K562 (cell line): ENCODE measurements at regions not wholly inside any gene's neighbourhood (a gene's known extent, or its start where the extent isn't known, plus 50 kb on each side); places are given as distances from the start of the nearest gene placed in this dataset.

Experiments used
- ATAC-seq: fragments of 200-7000 bp; cut with Tn5 transposase; 3 replicates; pipeline ENCODE4 v1.9.1; 2020; ENCODE audit warnings: moderate library complexity
- BruUV-seq: library from RNA; stranded (reverse); fragments of 400-500 nt; replicated peaks from 2 replicates; lab custom pipeline; 2021; lab: Mats Ljungman, UMichigan
- CTCF ChIA-PET: fragments of 300-600 bp; formaldehyde crosslinking; extraction: SDS; loops from one replicate; lab custom pipeline; 2021; ENCODE audit warnings: low intra/inter-chr PET ratio; lab: Yijun Ruan, JAX
- POLR2A ChIA-PET: fragments of 300-600, 350-650 bp; sonication (Branson Sonifier 250); formaldehyde crosslinking; extraction: SDS; loops from one replicate; lab custom pipeline; 2021; ENCODE audit warnings: antibody characterized with exemption, inconsistent platforms; lab: Yijun Ruan, JAX
- DNase-seq, 4 experiments: peaks; one replicate each; pipeline versions ENCODE4 v3.0.0 to v3.0.0-alpha.2; 2011 to 2018; ENCODE audit warnings: low spot score in 3 of 4, mixed read lengths in 3 of 4; ENCODE audit errors: extremely low read depth in 1 of 4
- FAIRE-seq: peaks from 2 replicates; lab custom pipeline; 2011; peaks lifted over from hg19 to GRCh38; lab: Jason Lieb, UNC
- H2AFZ ChIP-seq: 2 replicates; pipeline ENCODE4 v1.6.0; 2011; ENCODE audit warnings: low read depth, low read length, control low read depth, inconsistent platforms
- H3K27ac ChIP-seq: fragments of 200-600 bp; 3 replicates; pipeline ENCODE4 v1.8.0; 2011; ENCODE audit warnings: low read depth, mild to moderate bottlenecking, control low read depth, inconsistent platforms, low read length, moderate library complexity, mixed read lengths; ENCODE audit errors: extremely low read depth
- H3K27me3 ChIP-seq, 2 experiments: fragments of 300-600 bp in 1 of 2; 2 replicates in 1 of 2; 3 replicates in 1 of 2; pipeline versions ENCODE4 v1.6.0 to v1.8.0; 2011; ENCODE audit warnings: inconsistent platforms in 2 of 2, low read length in 2 of 2, mild to moderate bottlenecking in 1 of 2, mixed read lengths in 1 of 2, moderate library complexity in 1 of 2; ENCODE audit not compliant: control insufficient read depth in 2 of 2, insufficient read depth in 2 of 2
- H3K36me3 ChIP-seq: fragments of 300-600 bp; 3 replicates; pipeline ENCODE4 v1.8.0; 2011; ENCODE audit warnings: mild to moderate bottlenecking, low read length, inconsistent platforms; ENCODE audit not compliant: control insufficient read depth, insufficient read depth
- H3K4me1 ChIP-seq, 2 experiments: fragments of 200-600 bp in 1 of 2; replicated peaks in 1 of 2; 2 replicates in 1 of 2; 3 replicates in 1 of 2; pipeline versions ENCODE4 v1.5.1 to v1.8.0; 2011; ENCODE audit warnings: inconsistent platforms in 2 of 2, low read length in 2 of 2, mild to moderate bottlenecking in 1 of 2, mixed read lengths in 1 of 2, moderate library complexity in 1 of 2; ENCODE audit not compliant: control insufficient read depth in 2 of 2, insufficient read depth in 2 of 2
- H3K4me2 ChIP-seq: 2 replicates; pipeline ENCODE4 v1.6.1; 2011; ENCODE audit warnings: low read length, control low read depth, inconsistent platforms, mixed read lengths; ENCODE audit not compliant: insufficient read depth
- H3K4me3 ChIP-seq: fragments of 200-600 bp; sonication (generic), shearing (Covaris generic); 2 replicates; pipeline ENCODE4 v1.5.1; 2016; ENCODE audit warnings: control low read depth, inconsistent platforms
- H3K79me2 ChIP-seq: fragments of 200-600 bp; 3 replicates; pipeline ENCODE4 v1.8.0; 2011; ENCODE audit warnings: low read length, inconsistent platforms; ENCODE audit not compliant: control insufficient read depth, insufficient read depth
- H3K9ac ChIP-seq, 2 experiments: 2 replicates each; pipeline versions ENCODE4 v1.6.0 to v1.6.1; 2011; ENCODE audit warnings: low read depth in 2 of 2, low read length in 2 of 2, control low read depth in 1 of 2, inconsistent platforms in 1 of 2, mild to moderate bottlenecking in 1 of 2, mixed read lengths in 1 of 2; ENCODE audit not compliant: insufficient read depth in 1 of 2
- H3K9me1 ChIP-seq: one replicate; pipeline ENCODE4 v1.6.0; 2011; ENCODE audit warnings: inconsistent platforms, mild to moderate bottlenecking, low read length, moderate library complexity; ENCODE audit not compliant: control insufficient read depth, insufficient read depth
- H3K9me3 ChIP-seq: replicated peaks from 2 replicates; pipeline ENCODE4 v1.5.1; 2011; ENCODE audit warnings: low read depth, low read length, inconsistent platforms; ENCODE audit not compliant: control insufficient read depth, insufficient read depth
- H4K20me1 ChIP-seq: replicated peaks from 2 replicates; pipeline ENCODE4 v1.6.1; 2011; ENCODE audit warnings: low read length, inconsistent platforms, mixed read lengths; ENCODE audit not compliant: control insufficient read depth, insufficient read depth
- CEBPB ChIP-seq: fragments of 450-650 bp; IDR thresholded peaks from 2 replicates; pipeline ENCODE4 v1.6.1; 2016; ENCODE audit warnings: missing genetic modification characterization, missing compliant biosample characterization
- CEBPG ChIP-seq, 3 experiments: fragments of 200-800 bp in 1 of 3; sonication (Bioruptor generic) in 1 of 3; sonication (generic) in 1 of 3; formaldehyde crosslinking in 1 of 3; IDR thresholded peaks in 2 of 3; conservative IDR thresholded peaks in 1 of 3; 2 replicates each; pipeline versions ENCODE4 v1.6.1 to v1.8.0; 2016 to 2022; ENCODE audit warnings: missing compliant biosample characterization in 2 of 3, missing genetic modification characterization in 2 of 3, mild to moderate bottlenecking in 1 of 3, missing genetic modification reagents in 1 of 3
- E2F4 ChIP-seq: sonication (generic); formaldehyde crosslinking; IDR thresholded peaks from 2 replicates; pipeline ENCODE4 v1.8.0; 2022; ENCODE audit warnings: mild to moderate bottlenecking, low read depth, missing genetic modification reagents
- ZNF143 ChIP-seq: sonication (generic); formaldehyde crosslinking; IDR thresholded peaks from 2 replicates; pipeline ENCODE4 v1.9.0; 2022; ENCODE audit warnings: mild to moderate bottlenecking, missing genetic modification reagents
- WGBS: fragments of 100-300 bp; shearing (Covaris generic); methylation state at CpG from one replicate; pipeline ENCODE4 v1.1.6; 2016; ENCODE audit warnings: low coverage, mixed read lengths; ENCODE audit not compliant: insufficient coverage; ENCODE audit errors: missing lambda C conversion rate; 5-methylcytosine and 5-hydroxymethylcytosine counted together
- in situ Hi-C: fragments of 300-500 bp; cut with MboI; formaldehyde crosslinking; loops from 4 replicates; pipeline ENCODE4 v1.15.0; 2018; ENCODE audit warnings: inconsistent platforms, mixed read lengths
- intact Hi-C: fragments of 100-400 bp; cut with micrococcal nuclease; formaldehyde crosslinking; loops from 2 replicates; pipeline ENCODE4 v1.14.2; 2022

GRCh38 chr17:79459846-79460245 is 151.0 kb downstream of the RBFOX3 start:
- ChIA-PET CTCF (no interaction called here), POLR2A (no interaction called here)
- Histone ChIP-seq H3K27ac (no peak overlapping the region), H3K79me2 (no peaks in the 10 kb centered on the region), H3K9me3 (no peaks in the 10 kb centered on the region), H3K9ac (no peak overlapping the region), H2AFZ (no peak overlapping the region), H3K9me1 (peaks cover 4% of the 10 kb centered on the region), H3K4me3 (no peak overlapping the region), H4K20me1 (no peaks in the 10 kb centered on the region; the same call in 1 of the 2 replicates), H3K36me3 (no peaks in the 10 kb centered on the region), H3K27me3 (peaks cover 9 to 47% of the 10 kb centered on the region in 2 experiments), H3K4me1 (peaks cover 0 to 2% of the 10 kb centered on the region in 2 experiments; a peak in 2 of 5 replicates), H3K4me2 (no peak overlapping the region)
- intact Hi-C loops, result no loop called here
- TF ChIP-seq ZNF143 (CRISPR knock-in tag), result no peak
- TF ChIP-seq CEBPG (CRISPR knock-in tag; IDR thresholded peaks at IDR 0.05), result no peak
- TF ChIP-seq CEBPG (tag; conservative IDR thresholded peaks at IDR 0.05 in 1 of 2, IDR thresholded peaks at IDR 0.05 in 1 of 2), result peak; percentile 41 to 62; a peak in 3 of 4 replicates
- peak; percentile 32; the same call in 1 of the 2 replicates for TF ChIP-seq CEBPB (tag)
- BruUV-seq, result no TSS peak
- WGBS, result 0% methylated on average over 4 of the region's 4 CpGs
- ATAC-seq (no peak), DNase-seq (no peak), FAIRE-seq (no peak)
- in situ Hi-C loops, result no loop called here

GRCh38 chr17:79459003-79459655 is 151.7 kb downstream of the RBFOX3 start:
- 0% methylated on average over 9 of the region's 12 CpGs for WGBS
- H3K9me3 ChIP-seq, result no peaks in the 10 kb centered on the region
- H3K36me3 ChIP-seq, result no peaks in the 10 kb centered on the region
- H4K20me1 ChIP-seq, result no peaks in the 10 kb centered on the region; the same call in 1 of the 2 replicates
- no peak overlapping the region for H3K4me3 ChIP-seq
- ChIA-PET CTCF (no interaction called here), POLR2A (interaction anchor here (0.7 kb wide), 1 partner anchor 18 kb away, joined by 3 read pairs; no protein-coding TSS in a partner anchor)
- in situ Hi-C loops (no loop called here), intact Hi-C loops (no loop called here)
- ATAC-seq, result peak; percentile 46; the same call in 1 of the 3 replicates
- peaks cover 4 to 40% of the 10 kb centered on the region in 2 experiments for H3K27me3 ChIP-seq
- no peak overlapping the region for H3K27ac ChIP-seq
- peaks cover 0 to 2% of the 10 kb centered on the region in 2 experiments; a peak in 2 of 5 replicates for H3K4me1 ChIP-seq
- no peak for FAIRE-seq
- BruUV-seq, result no TSS peak
- H3K9me1 ChIP-seq, result peaks cover 4% of the 10 kb centered on the region
- H3K4me2 ChIP-seq, result no peak overlapping the region
- H3K9ac ChIP-seq, result no peak overlapping the region
- no peaks in the 10 kb centered on the region for H3K79me2 ChIP-seq
- no peak for DNase-seq
- H2AFZ ChIP-seq, result no peak overlapping the region
- TF ChIP-seq E2F4 (CRISPR knock-in tag), result no peak
